Adrenal gland (tissue), 5 donors: ENCODE measurements at regions not wholly inside any gene's neighbourhood (a gene's known extent, or its start where the extent isn't known, plus 50 kb on each side); places are given as distances from the start of the nearest gene placed in this dataset.

Experiments
- POLR2A ChIP-seq, 2 donors: fragments of 450-650 bp; IDR thresholded peaks; one replicate each; pipeline ENCODE4 v1.6.1; 2017; ENCODE audit warnings: antibody characterized with exemption in 2 of 2, mild to moderate bottlenecking in 2 of 2, moderate library complexity in 1 of 2
- TF ChIP-seq, protein P1 (sequence below), 6 experiments: fragments of 450-650 bp in 4 of 6; fragments of 200-600 bp in 2 of 6; sonication (generic) in 1 of 6; IDR thresholded peaks; 1 replicate in 5 of 6; 2 replicates in 1 of 6; pipeline versions ENCODE4 v1.5.1 to v1.8.0; 2016 to 2021; ENCODE audit warnings: antibody characterized with exemption in 6 of 6, mild to moderate bottlenecking in 2 of 6, moderate library complexity in 1 of 6
- donor health status: DM: no; HTN: no; CAD: no.

DNA sequence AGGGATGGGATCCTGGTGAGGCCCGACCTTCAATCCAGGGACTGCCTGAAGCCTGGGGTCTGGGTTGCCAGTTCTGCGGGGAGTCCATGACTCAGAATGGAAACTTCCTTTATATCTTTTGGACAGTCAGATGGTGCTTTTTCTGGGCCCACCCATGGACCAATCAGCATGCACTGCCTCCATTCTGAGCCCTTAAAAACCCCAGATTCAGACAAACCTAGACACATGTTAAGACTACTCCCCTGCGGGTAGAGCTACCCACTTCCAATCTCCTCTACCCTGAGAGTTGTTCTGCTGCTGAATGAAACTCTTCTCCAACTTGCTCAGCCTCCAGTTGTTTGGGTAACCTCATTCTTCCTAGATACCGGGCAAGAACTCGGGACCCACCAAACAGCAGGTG lies 1315.2 kb upstream of the MIR17HG start:
- TF ChIP-seq, protein P1, sequence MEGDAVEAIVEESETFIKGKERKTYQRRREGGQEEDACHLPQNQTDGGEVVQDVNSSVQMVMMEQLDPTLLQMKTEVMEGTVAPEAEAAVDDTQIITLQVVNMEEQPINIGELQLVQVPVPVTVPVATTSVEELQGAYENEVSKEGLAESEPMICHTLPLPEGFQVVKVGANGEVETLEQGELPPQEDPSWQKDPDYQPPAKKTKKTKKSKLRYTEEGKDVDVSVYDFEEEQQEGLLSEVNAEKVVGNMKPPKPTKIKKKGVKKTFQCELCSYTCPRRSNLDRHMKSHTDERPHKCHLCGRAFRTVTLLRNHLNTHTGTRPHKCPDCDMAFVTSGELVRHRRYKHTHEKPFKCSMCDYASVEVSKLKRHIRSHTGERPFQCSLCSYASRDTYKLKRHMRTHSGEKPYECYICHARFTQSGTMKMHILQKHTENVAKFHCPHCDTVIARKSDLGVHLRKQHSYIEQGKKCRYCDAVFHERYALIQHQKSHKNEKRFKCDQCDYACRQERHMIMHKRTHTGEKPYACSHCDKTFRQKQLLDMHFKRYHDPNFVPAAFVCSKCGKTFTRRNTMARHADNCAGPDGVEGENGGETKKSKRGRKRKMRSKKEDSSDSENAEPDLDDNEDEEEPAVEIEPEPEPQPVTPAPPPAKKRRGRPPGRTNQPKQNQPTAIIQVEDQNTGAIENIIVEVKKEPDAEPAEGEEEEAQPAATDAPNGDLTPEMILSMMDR (IDR thresholded peaks at IDR 0.05) = no peak
- no peak for TF ChIP-seq POLR2A (IDR thresholded peaks at IDR 0.05)
